K562 (cell line): ENCODE measurements at regions not wholly inside any gene's neighbourhood (a gene's known extent, or its start where the extent isn't known, plus 50 kb on each side); places are given as distances from the start of the nearest gene placed in this dataset.

Experiments used
- ATAC-seq: fragments of 200-7000 bp; cut with Tn5 transposase; 3 replicates; pipeline ENCODE4 v1.9.1; 2020; ENCODE audit warnings: moderate library complexity
- BruUV-seq: library from RNA; stranded (reverse); fragments of 400-500 nt; replicated peaks from 2 replicates; lab custom pipeline; 2021; lab: Mats Ljungman, UMichigan
- CTCF ChIA-PET: fragments of 300-600 bp; formaldehyde crosslinking; extraction: SDS; loops from one replicate; lab custom pipeline; 2021; ENCODE audit warnings: low intra/inter-chr PET ratio; lab: Yijun Ruan, JAX
- POLR2A ChIA-PET: fragments of 300-600, 350-650 bp; sonication (Branson Sonifier 250); formaldehyde crosslinking; extraction: SDS; loops from one replicate; lab custom pipeline; 2021; ENCODE audit warnings: antibody characterized with exemption, inconsistent platforms; lab: Yijun Ruan, JAX
- DNase-seq, 4 experiments: peaks; one replicate each; pipeline versions ENCODE4 v3.0.0 to v3.0.0-alpha.2; 2011 to 2018; ENCODE audit warnings: low spot score in 3 of 4, mixed read lengths in 3 of 4; ENCODE audit errors: extremely low read depth in 1 of 4
- FAIRE-seq: peaks from 2 replicates; lab custom pipeline; 2011; peaks lifted over from hg19 to GRCh38; lab: Jason Lieb, UNC
- H2AFZ ChIP-seq: 2 replicates; pipeline ENCODE4 v1.6.0; 2011; ENCODE audit warnings: low read depth, low read length, control low read depth, inconsistent platforms
- H3K27ac ChIP-seq: fragments of 200-600 bp; 3 replicates; pipeline ENCODE4 v1.8.0; 2011; ENCODE audit warnings: low read depth, mild to moderate bottlenecking, control low read depth, inconsistent platforms, low read length, moderate library complexity, mixed read lengths; ENCODE audit errors: extremely low read depth
- H3K27me3 ChIP-seq, 2 experiments: fragments of 300-600 bp in 1 of 2; 2 replicates in 1 of 2; 3 replicates in 1 of 2; pipeline versions ENCODE4 v1.6.0 to v1.8.0; 2011; ENCODE audit warnings: inconsistent platforms in 2 of 2, low read length in 2 of 2, mild to moderate bottlenecking in 1 of 2, mixed read lengths in 1 of 2, moderate library complexity in 1 of 2; ENCODE audit not compliant: control insufficient read depth in 2 of 2, insufficient read depth in 2 of 2
- H3K36me3 ChIP-seq: fragments of 300-600 bp; 3 replicates; pipeline ENCODE4 v1.8.0; 2011; ENCODE audit warnings: mild to moderate bottlenecking, low read length, inconsistent platforms; ENCODE audit not compliant: control insufficient read depth, insufficient read depth
- H3K4me1 ChIP-seq, 2 experiments: fragments of 200-600 bp in 1 of 2; replicated peaks in 1 of 2; 2 replicates in 1 of 2; 3 replicates in 1 of 2; pipeline versions ENCODE4 v1.5.1 to v1.8.0; 2011; ENCODE audit warnings: inconsistent platforms in 2 of 2, low read length in 2 of 2, mild to moderate bottlenecking in 1 of 2, mixed read lengths in 1 of 2, moderate library complexity in 1 of 2; ENCODE audit not compliant: control insufficient read depth in 2 of 2, insufficient read depth in 2 of 2
- H3K4me2 ChIP-seq: 2 replicates; pipeline ENCODE4 v1.6.1; 2011; ENCODE audit warnings: low read length, control low read depth, inconsistent platforms, mixed read lengths; ENCODE audit not compliant: insufficient read depth
- H3K4me3 ChIP-seq: fragments of 200-600 bp; sonication (generic), shearing (Covaris generic); 2 replicates; pipeline ENCODE4 v1.5.1; 2016; ENCODE audit warnings: control low read depth, inconsistent platforms
- H3K79me2 ChIP-seq: fragments of 200-600 bp; 3 replicates; pipeline ENCODE4 v1.8.0; 2011; ENCODE audit warnings: low read length, inconsistent platforms; ENCODE audit not compliant: control insufficient read depth, insufficient read depth
- H3K9ac ChIP-seq, 2 experiments: 2 replicates each; pipeline versions ENCODE4 v1.6.0 to v1.6.1; 2011; ENCODE audit warnings: low read depth in 2 of 2, low read length in 2 of 2, control low read depth in 1 of 2, inconsistent platforms in 1 of 2, mild to moderate bottlenecking in 1 of 2, mixed read lengths in 1 of 2; ENCODE audit not compliant: insufficient read depth in 1 of 2
- H3K9me1 ChIP-seq: one replicate; pipeline ENCODE4 v1.6.0; 2011; ENCODE audit warnings: inconsistent platforms, mild to moderate bottlenecking, low read length, moderate library complexity; ENCODE audit not compliant: control insufficient read depth, insufficient read depth
- H3K9me3 ChIP-seq: replicated peaks from 2 replicates; pipeline ENCODE4 v1.5.1; 2011; ENCODE audit warnings: low read depth, low read length, inconsistent platforms; ENCODE audit not compliant: control insufficient read depth, insufficient read depth
- H4K20me1 ChIP-seq: replicated peaks from 2 replicates; pipeline ENCODE4 v1.6.1; 2011; ENCODE audit warnings: low read length, inconsistent platforms, mixed read lengths; ENCODE audit not compliant: control insufficient read depth, insufficient read depth
- CHD1 ChIP-seq: fragments of 200-600 bp; sonication (generic); IDR thresholded peaks from one replicate; pipeline ENCODE4 v1.6.1; 2012; ENCODE audit warnings: mild to moderate bottlenecking, moderate library complexity, low read length, inconsistent platforms
- CREB3L1 ChIP-seq: fragments of 450-650 bp; IDR thresholded peaks from 2 replicates; pipeline ENCODE4 v1.6.1; 2014; ENCODE audit warnings: low read depth, mild to moderate bottlenecking, moderate library complexity, borderline replicate concordance
- FOXA1 ChIP-seq: fragments of 450-650 bp; IDR thresholded peaks from 2 replicates; pipeline ENCODE4 v1.6.1; 2016; ENCODE audit warnings: mild to moderate bottlenecking, borderline replicate concordance
- IRF2 ChIP-seq: sonication (generic); formaldehyde crosslinking; IDR thresholded peaks from 2 replicates; pipeline ENCODE4 v1.8.1; 2022; ENCODE audit warnings: mild to moderate bottlenecking, missing genetic modification reagents
- ZEB2 ChIP-seq: fragments of 450-650 bp; IDR thresholded peaks from 2 replicates; pipeline ENCODE4 v1.6.1; 2016
- ZNF644 ChIP-seq: fragments of 200-800 bp; sonication (Bioruptor generic); IDR thresholded peaks from 2 replicates; pipeline ENCODE4 v1.6.1; 2016; ENCODE audit warnings: low read depth, missing genetic modification characterization, missing compliant biosample characterization
- ZNF77 ChIP-seq: fragments of 250-450 bp; sonication (Bioruptor Pico); IDR thresholded peaks from 2 replicates; pipeline ENCODE4 v1.5.0; 2020
- WGBS: fragments of 100-300 bp; shearing (Covaris generic); methylation state at CpG from one replicate; pipeline ENCODE4 v1.1.6; 2016; ENCODE audit warnings: low coverage, mixed read lengths; ENCODE audit not compliant: insufficient coverage; ENCODE audit errors: missing lambda C conversion rate; 5-methylcytosine and 5-hydroxymethylcytosine counted together
- in situ Hi-C: fragments of 300-500 bp; cut with MboI; formaldehyde crosslinking; loops from 4 replicates; pipeline ENCODE4 v1.15.0; 2018; ENCODE audit warnings: inconsistent platforms, mixed read lengths
- intact Hi-C: fragments of 100-400 bp; cut with micrococcal nuclease; formaldehyde crosslinking; loops from 2 replicates; pipeline ENCODE4 v1.14.2; 2022

- no peaks in the 10 kb centered on the region for H3K27me3 ChIP-seq
- no peaks in the 10 kb centered on the region for H3K9me1 ChIP-seq
- H3K27ac ChIP-seq, result no peak overlapping the region
- H3K79me2 ChIP-seq, result no peaks in the 10 kb centered on the region
- no peaks in the 10 kb centered on the region for H3K4me1 ChIP-seq
- no peak for ATAC-seq
- H3K4me2 ChIP-seq, result no peak overlapping the region
- no peaks in the 10 kb centered on the region for H3K9me3 ChIP-seq
- H3K36me3 ChIP-seq, result no peaks in the 10 kb centered on the region
- TF ChIP-seq FOXA1, result no peak
- no peak for TF ChIP-seq ZNF77 (CRISPR knock-in tag)
- no peak for TF ChIP-seq IRF2 (CRISPR knock-in tag)
- no peak for TF ChIP-seq CHD1
- TF ChIP-seq ZNF644 (tag), result no peak
- no peak for TF ChIP-seq ZEB2
- TF ChIP-seq CREB3L1, result no peak
- no peak overlapping the region for H2AFZ ChIP-seq
- ChIA-PET CTCF (no interaction called here), POLR2A (no interaction called here)
- H3K9ac ChIP-seq, result no peak overlapping the region
- in situ Hi-C loops (no loop called here), intact Hi-C loops (no loop called here)
- H4K20me1 ChIP-seq, result no peaks in the 10 kb centered on the region
- 4% methylated on average over 4 of the region's 4 CpGs for WGBS
- no peak for DNase-seq
- H3K4me3 ChIP-seq, result no peak overlapping the region
- no peak for FAIRE-seq
- no TSS peak for BruUV-seq
These were observed 1054.8 kb downstream of the MAT2B start for GRCh38 chr5:164560216-164560615.
